ENCODE measurements at regions not wholly inside any gene's neighbourhood (a gene's known extent, or its start where the extent isn't known, plus 50 kb on each side); places are given as distances from the start of the nearest gene placed in this dataset.

DNA sequence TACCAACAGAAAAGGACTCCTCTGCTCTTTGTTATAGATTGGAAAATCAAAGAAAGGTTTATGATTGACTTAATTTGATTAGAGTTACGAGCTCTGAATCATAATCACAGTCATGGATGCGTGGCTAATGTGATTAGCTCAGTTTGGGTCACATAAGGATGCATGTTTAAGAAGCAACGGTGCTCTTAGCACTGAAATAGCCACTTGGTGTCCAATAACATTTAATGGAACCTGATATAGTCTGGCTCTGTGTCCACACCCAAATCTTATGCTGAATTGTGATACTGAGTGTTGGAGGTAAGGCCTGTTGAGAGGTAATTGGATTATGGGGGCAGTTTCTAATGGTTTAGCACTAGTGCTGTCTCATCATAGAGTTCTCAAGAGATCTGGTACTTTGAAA is 501.6 kb downstream of the SLC6A15 start:
- TF ChIP-seq, protein P1, sequence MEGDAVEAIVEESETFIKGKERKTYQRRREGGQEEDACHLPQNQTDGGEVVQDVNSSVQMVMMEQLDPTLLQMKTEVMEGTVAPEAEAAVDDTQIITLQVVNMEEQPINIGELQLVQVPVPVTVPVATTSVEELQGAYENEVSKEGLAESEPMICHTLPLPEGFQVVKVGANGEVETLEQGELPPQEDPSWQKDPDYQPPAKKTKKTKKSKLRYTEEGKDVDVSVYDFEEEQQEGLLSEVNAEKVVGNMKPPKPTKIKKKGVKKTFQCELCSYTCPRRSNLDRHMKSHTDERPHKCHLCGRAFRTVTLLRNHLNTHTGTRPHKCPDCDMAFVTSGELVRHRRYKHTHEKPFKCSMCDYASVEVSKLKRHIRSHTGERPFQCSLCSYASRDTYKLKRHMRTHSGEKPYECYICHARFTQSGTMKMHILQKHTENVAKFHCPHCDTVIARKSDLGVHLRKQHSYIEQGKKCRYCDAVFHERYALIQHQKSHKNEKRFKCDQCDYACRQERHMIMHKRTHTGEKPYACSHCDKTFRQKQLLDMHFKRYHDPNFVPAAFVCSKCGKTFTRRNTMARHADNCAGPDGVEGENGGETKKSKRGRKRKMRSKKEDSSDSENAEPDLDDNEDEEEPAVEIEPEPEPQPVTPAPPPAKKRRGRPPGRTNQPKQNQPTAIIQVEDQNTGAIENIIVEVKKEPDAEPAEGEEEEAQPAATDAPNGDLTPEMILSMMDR (IDR thresholded peaks at IDR 0.05; ENCODE audit: control extremely low read depth in 1 of 3, insufficient read depth in 1 of 3, low read depth in 1 of 3, low read length in 3 of 3): no peak
- TF ChIP-seq RFX5 (IDR thresholded peaks at IDR 0.05; ENCODE audit: borderline replicate concordance, low read depth, low read length) (no peak), HDAC6 (IDR thresholded peaks at IDR 0.05; ENCODE audit: low read depth, low read length) (no peak), ZNF274 (IDR thresholded peaks at IDR 0.05; ENCODE audit: borderline replicate concordance, extremely low read depth, low read length) (no peak), GTF2F1 (IDR thresholded peaks at IDR 0.05; ENCODE audit: borderline replicate concordance, low read depth, low read length) (no peak), SUZ12 (IDR thresholded peaks at IDR 0.05; ENCODE audit: low read length) (no peak), POLR2A (IDR thresholded peaks at IDR 0.05; ENCODE audit: control extremely low read depth in 1 of 2, low read depth in 2 of 2, low read length in 2 of 2) (no peak), BACH1 (IDR thresholded peaks at IDR 0.05; ENCODE audit: low read length) (no peak), KDM1A (IDR thresholded peaks at IDR 0.05; ENCODE audit: borderline replicate concordance, low read length) (no peak)

All from H1 (cell line).